ENCODE measurements at regions not wholly inside any gene's neighbourhood (a gene's known extent, or its start where the extent isn't known, plus 50 kb on each side); places are given as distances from the start of the nearest gene placed in this dataset.

DNA sequence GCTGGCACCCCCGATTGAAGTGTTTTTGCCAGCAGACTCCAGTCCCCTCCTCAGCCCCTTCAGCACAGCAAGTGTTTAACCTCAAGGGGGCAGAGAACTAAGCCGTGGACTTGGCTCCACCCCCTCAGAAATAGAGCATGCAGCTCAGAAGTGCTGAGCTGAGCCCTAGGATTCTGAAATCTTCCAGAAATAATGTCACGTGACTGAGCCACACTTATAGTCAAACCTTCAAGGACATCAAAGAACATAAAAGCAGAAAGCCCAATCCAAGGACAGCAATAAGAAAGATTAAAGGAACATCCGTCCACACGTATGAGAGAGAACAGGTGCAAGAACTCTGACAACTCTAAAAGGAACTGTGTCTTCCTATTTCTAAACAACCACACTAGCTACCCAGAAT lies 317.7 kb upstream of the LRFN5 start:
- no peaks in the 10 kb centered on the region for H3K4me1 ChIP-seq
- no peak for DNase-seq
- H3K27me3 ChIP-seq (replicated peaks in 1 of 7) = no peaks in the 10 kb centered on the region
- TF ChIP-seq POLR2AphosphoS5 (IDR thresholded peaks at IDR 0.05) (no peak), POLR2A (IDR thresholded peaks at IDR 0.05) (no peak)
- TF ChIP-seq, protein P1, sequence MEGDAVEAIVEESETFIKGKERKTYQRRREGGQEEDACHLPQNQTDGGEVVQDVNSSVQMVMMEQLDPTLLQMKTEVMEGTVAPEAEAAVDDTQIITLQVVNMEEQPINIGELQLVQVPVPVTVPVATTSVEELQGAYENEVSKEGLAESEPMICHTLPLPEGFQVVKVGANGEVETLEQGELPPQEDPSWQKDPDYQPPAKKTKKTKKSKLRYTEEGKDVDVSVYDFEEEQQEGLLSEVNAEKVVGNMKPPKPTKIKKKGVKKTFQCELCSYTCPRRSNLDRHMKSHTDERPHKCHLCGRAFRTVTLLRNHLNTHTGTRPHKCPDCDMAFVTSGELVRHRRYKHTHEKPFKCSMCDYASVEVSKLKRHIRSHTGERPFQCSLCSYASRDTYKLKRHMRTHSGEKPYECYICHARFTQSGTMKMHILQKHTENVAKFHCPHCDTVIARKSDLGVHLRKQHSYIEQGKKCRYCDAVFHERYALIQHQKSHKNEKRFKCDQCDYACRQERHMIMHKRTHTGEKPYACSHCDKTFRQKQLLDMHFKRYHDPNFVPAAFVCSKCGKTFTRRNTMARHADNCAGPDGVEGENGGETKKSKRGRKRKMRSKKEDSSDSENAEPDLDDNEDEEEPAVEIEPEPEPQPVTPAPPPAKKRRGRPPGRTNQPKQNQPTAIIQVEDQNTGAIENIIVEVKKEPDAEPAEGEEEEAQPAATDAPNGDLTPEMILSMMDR (IDR thresholded peaks at IDR 0.05 in 8 of 11, conservative IDR thresholded peaks at IDR 0.05 in 3 of 11) = no peak
- peaks cover 0 to 10% (median 0%) of the 10 kb centered on the region in 8 donors for H3K9me3 ChIP-seq
- no peak overlapping the region for H3K27ac ChIP-seq
- H3K4me3 ChIP-seq = no peak overlapping the region
- WGBS, 5 donors = 66 to 86% (median 70%) methylated on average over 5 of the region's 5 CpGs
- intact Hi-C loops (cut with DNase I; ENCODE audit: low total_unique reads) = no loop called here
- no peaks in the 10 kb centered on the region for H3K36me3 ChIP-seq

- 22 to 34% (median 32%) methylated on average over 4 of the region's 4 CpGs for WGBS, 5 donors
These were observed 321.4 kb upstream of the LRFN5 start for GRCh38 chr14:41285186-41285748.

GRCh38 chr14:41280745-41281144 lies 325.9 kb upstream of the LRFN5 start:
- DNase-seq = no peak
- 14 to 33% (median 22%) methylated on average over 1 of the region's 1 CpG for WGBS, 5 donors

More at GRCh38 chr14:41285186-41285748, 321.4 kb upstream of the LRFN5 start:
- H3K4me1 ChIP-seq = no peaks in the 10 kb centered on the region
- no peak for DNase-seq
- no peak overlapping the region for H3K4me3 ChIP-seq
- TF ChIP-seq POLR2A (IDR thresholded peaks at IDR 0.05) = no peak
- TF ChIP-seq, protein P1 (IDR thresholded peaks at IDR 0.05 in 8 of 11, conservative IDR thresholded peaks at IDR 0.05 in 3 of 11) = no peak
- TF ChIP-seq POLR2AphosphoS5 (IDR thresholded peaks at IDR 0.05) = no peak
- H3K9me3 ChIP-seq = peaks cover 0 to 10% (median 0%) of the 10 kb centered on the region in 8 donors
- H3K27ac ChIP-seq = no peak overlapping the region
- H3K36me3 ChIP-seq = no peaks in the 10 kb centered on the region
- H3K27me3 ChIP-seq (replicated peaks in 1 of 7) = no peaks in the 10 kb centered on the region
- intact Hi-C loops (cut with DNase I; ENCODE audit: low total_unique reads) = no loop called here

GRCh38 chr14:41277450-41277849 lies 329.2 kb upstream of the LRFN5 start:
- Histone ChIP-seq H3K9me3 (no peaks in the 10 kb centered on the region), H3K27me3 (replicated peaks in 1 of 7) (no peaks in the 10 kb centered on the region), H3K4me1 (no peaks in the 10 kb centered on the region), H3K27ac (no peak overlapping the region), H3K4me3 (no peak overlapping the region), H3K36me3 (no peaks in the 10 kb centered on the region)
- intact Hi-C loops (cut with DNase I; ENCODE audit: low total_unique reads) = no loop called here
- no peak for TF ChIP-seq POLR2AphosphoS5 (IDR thresholded peaks at IDR 0.05)
- TF ChIP-seq, protein P1 (IDR thresholded peaks at IDR 0.05 in 8 of 11, conservative IDR thresholded peaks at IDR 0.05 in 3 of 11) = no peak
- no peak for TF ChIP-seq POLR2A (IDR thresholded peaks at IDR 0.05)
- 59 to 77% (median 62%) methylated on average over 2 of the region's 2 CpGs for WGBS, 5 donors
- no peak for DNase-seq

More at GRCh38 chr14:41280745-41281144, 325.9 kb upstream of the LRFN5 start:
- Histone ChIP-seq H3K27ac (no peak overlapping the region), H3K4me3 (no peak overlapping the region), H3K9me3 (no peaks in the 10 kb centered on the region), H3K27me3 (replicated peaks in 1 of 7) (no peaks in the 10 kb centered on the region), H3K36me3 (no peaks in the 10 kb centered on the region), H3K4me1 (no peaks in the 10 kb centered on the region)
- TF ChIP-seq, protein P1 (IDR thresholded peaks at IDR 0.05 in 8 of 11, conservative IDR thresholded peaks at IDR 0.05 in 3 of 11) = no peak
- TF ChIP-seq POLR2A (IDR thresholded peaks at IDR 0.05) (no peak), POLR2AphosphoS5 (IDR thresholded peaks at IDR 0.05) (no peak)
- intact Hi-C loops (cut with DNase I; ENCODE audit: low total_unique reads) = no loop called here
